Adrenal gland (tissue), 5 donors: ENCODE measurements at regions not wholly inside any gene's neighbourhood (a gene's known extent, or its start where the extent isn't known, plus 50 kb on each side); places are given as distances from the start of the nearest gene placed in this dataset.

Source experiments
- POLR2A ChIP-seq, 2 donors: fragments of 450-650 bp; IDR thresholded peaks; one replicate each; pipeline ENCODE4 v1.6.1; 2017; ENCODE audit warnings: antibody characterized with exemption in 2 of 2, mild to moderate bottlenecking in 2 of 2, moderate library complexity in 1 of 2
- TF ChIP-seq, protein P1 (sequence below), 6 experiments: fragments of 450-650 bp in 4 of 6; fragments of 200-600 bp in 2 of 6; sonication (generic) in 1 of 6; IDR thresholded peaks; 1 replicate in 5 of 6; 2 replicates in 1 of 6; pipeline versions ENCODE4 v1.5.1 to v1.8.0; 2016 to 2021; ENCODE audit warnings: antibody characterized with exemption in 6 of 6, mild to moderate bottlenecking in 2 of 6, moderate library complexity in 1 of 6
- donor health status: DM: no; HTN: no; CAD: no.

DNA sequence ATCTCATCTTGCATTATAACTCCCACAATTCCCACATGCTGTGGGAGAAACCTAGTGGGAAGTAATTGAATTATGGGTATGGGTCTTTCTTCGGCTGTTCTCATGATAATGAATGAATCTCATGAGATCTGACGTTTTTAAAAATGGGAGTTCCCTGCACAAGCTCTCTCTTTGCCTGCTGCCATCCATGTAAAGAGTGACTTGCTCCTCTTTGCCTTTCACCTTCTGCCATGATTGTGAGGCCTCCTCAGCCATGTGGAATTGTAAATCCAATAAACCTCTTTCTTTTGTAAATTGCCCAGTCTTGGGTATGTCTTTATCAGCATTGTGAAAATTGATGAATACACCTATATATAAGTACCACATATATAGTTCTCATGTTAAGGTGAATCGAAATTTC lies 961.7 kb upstream of the COX7C start:
- TF ChIP-seq, protein P1, sequence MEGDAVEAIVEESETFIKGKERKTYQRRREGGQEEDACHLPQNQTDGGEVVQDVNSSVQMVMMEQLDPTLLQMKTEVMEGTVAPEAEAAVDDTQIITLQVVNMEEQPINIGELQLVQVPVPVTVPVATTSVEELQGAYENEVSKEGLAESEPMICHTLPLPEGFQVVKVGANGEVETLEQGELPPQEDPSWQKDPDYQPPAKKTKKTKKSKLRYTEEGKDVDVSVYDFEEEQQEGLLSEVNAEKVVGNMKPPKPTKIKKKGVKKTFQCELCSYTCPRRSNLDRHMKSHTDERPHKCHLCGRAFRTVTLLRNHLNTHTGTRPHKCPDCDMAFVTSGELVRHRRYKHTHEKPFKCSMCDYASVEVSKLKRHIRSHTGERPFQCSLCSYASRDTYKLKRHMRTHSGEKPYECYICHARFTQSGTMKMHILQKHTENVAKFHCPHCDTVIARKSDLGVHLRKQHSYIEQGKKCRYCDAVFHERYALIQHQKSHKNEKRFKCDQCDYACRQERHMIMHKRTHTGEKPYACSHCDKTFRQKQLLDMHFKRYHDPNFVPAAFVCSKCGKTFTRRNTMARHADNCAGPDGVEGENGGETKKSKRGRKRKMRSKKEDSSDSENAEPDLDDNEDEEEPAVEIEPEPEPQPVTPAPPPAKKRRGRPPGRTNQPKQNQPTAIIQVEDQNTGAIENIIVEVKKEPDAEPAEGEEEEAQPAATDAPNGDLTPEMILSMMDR (IDR thresholded peaks at IDR 0.05): no peak
- no peak for TF ChIP-seq POLR2A (IDR thresholded peaks at IDR 0.05)
